Mesendoderm (in vitro differentiated cells): ENCODE measurements at regions not wholly inside any gene's neighbourhood (a gene's known extent, or its start where the extent isn't known, plus 50 kb on each side); places are given as distances from the start of the nearest gene placed in this dataset.
"Not testable (repeated sequence)": the region's sequence is repeated elsewhere in the genome, so short reads cannot be mapped to it uniquely, and the experiment has no call there.

Source experiments
- DNase-seq: peaks from one replicate; pipeline ENCODE4 v3.0.0; 2013
- H2AK5ac ChIP-seq: 2 replicates; pipeline ENCODE4 v1.6.1; 2013; ENCODE audit warnings: low read length, inconsistent platforms
- H2BK120ac ChIP-seq: 2 replicates; pipeline ENCODE4 v1.6.1; 2013; ENCODE audit warnings: low read depth, mild to moderate bottlenecking, low read length, moderate library complexity, mixed read lengths
- H2BK15ac ChIP-seq: replicated peaks from 2 replicates; pipeline ENCODE4 v1.6.1; 2013; ENCODE audit warnings: low read depth, mild to moderate bottlenecking, moderate library complexity
- H2BK5ac ChIP-seq: 2 replicates; pipeline ENCODE4 v1.6.1; 2013; ENCODE audit warnings: low read length, inconsistent platforms
- H3K18ac ChIP-seq: 2 replicates; pipeline ENCODE4 v1.6.1; 2013; ENCODE audit warnings: mild to moderate bottlenecking, low read length, mixed read lengths
- H3K23ac ChIP-seq: one replicate; pipeline ENCODE4 v1.6.1; 2013; ENCODE audit warnings: low read length
- H3K27ac ChIP-seq: 2 replicates; pipeline ENCODE4 v1.5.1; 2013; ENCODE audit warnings: low read depth, mild to moderate bottlenecking, inconsistent platforms, low read length, moderate library complexity
- H3K27me3 ChIP-seq: 2 replicates; pipeline ENCODE4 v1.6.1; 2013; ENCODE audit warnings: low read length, control low read depth, mild to moderate bottlenecking, inconsistent platforms; ENCODE audit not compliant: insufficient read depth, poor library complexity
- H3K36me3 ChIP-seq: 2 replicates; pipeline ENCODE4 v1.6.1; 2013; ENCODE audit warnings: low read length, inconsistent platforms; ENCODE audit not compliant: control insufficient read depth, insufficient read depth
- H3K4ac ChIP-seq: one replicate; pipeline ENCODE4 v1.6.1; 2013; ENCODE audit warnings: low read depth, mild to moderate bottlenecking, low read length, moderate library complexity
- H3K4me1 ChIP-seq: 2 replicates; pipeline ENCODE4 v1.6.1; 2013; ENCODE audit warnings: low read depth, low read length, inconsistent platforms; ENCODE audit not compliant: control insufficient read depth
- H3K4me2 ChIP-seq: 2 replicates; pipeline ENCODE4 v1.6.1; 2013; ENCODE audit warnings: low read length
- H3K4me3 ChIP-seq: 2 replicates; pipeline ENCODE4 v1.5.1; 2013; ENCODE audit warnings: mild to moderate bottlenecking, low read length
- H3K56ac ChIP-seq: one replicate; pipeline ENCODE4 v1.6.1; 2013; ENCODE audit warnings: low read length
- H3K79me1 ChIP-seq: 2 replicates; pipeline ENCODE4 v1.6.1; 2013; ENCODE audit warnings: low read length, inconsistent platforms
- H3K79me2 ChIP-seq: 2 replicates; pipeline ENCODE4 v1.6.1; 2013; ENCODE audit warnings: mild to moderate bottlenecking, low read length; ENCODE audit not compliant: control insufficient read depth, insufficient read depth
- H3K9ac ChIP-seq: 2 replicates; pipeline ENCODE4 v1.6.1; 2013; ENCODE audit warnings: low read length, inconsistent platforms
- H4K5ac ChIP-seq: one replicate; pipeline ENCODE4 v1.6.1; 2013; ENCODE audit warnings: low read length
- H4K8ac ChIP-seq: one replicate; pipeline ENCODE4 v1.6.1; 2013; ENCODE audit warnings: low read depth, mild to moderate bottlenecking, control low read depth, low read length, moderate library complexity
- WGBS: extraction: QIAGEN DNeasy Blood & Tissue Kit; methylation state at CpG from one replicate; pipeline ENCODE4 v1.1.7; 2013; ENCODE audit warnings: low lambda C conversion rate, missing lambda C conversion rate; ENCODE audit not compliant: insufficient coverage; ENCODE audit errors: extremely low coverage; 5-methylcytosine and 5-hydroxymethylcytosine counted together

DNA sequence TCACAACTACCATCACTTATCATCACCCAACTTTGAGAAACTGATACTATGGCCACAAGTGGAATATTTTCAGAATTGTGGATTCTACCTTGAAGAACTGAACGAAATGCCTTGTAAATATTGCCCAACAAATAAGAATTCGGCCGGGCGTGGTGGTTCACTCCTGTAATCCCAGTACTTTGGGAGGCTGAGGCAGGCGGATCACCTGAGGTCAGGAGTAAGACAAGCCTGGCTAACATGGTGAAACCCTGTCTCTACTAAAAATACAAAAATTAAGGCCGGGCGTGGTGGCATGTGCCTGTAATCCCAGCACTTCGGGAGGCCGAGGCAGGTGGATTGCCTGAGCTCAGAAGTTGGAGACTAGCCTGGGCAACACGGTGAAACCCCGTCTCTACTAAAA, 862.7 kb downstream of the ZPLD1 start:
- H2AK5ac ChIP-seq, H3K79me1 ChIP-seq, H3K9ac ChIP-seq, H3K4me1 ChIP-seq, H3K4me3 ChIP-seq, H3K27ac ChIP-seq, H3K23ac ChIP-seq, DNase-seq, H2BK5ac ChIP-seq, H4K5ac ChIP-seq, H3K18ac ChIP-seq, H2BK15ac ChIP-seq, H3K79me2 ChIP-seq, H3K56ac ChIP-seq, H4K8ac ChIP-seq, H3K4ac ChIP-seq, H2BK120ac ChIP-seq, H3K36me3 ChIP-seq, H3K27me3 ChIP-seq, H3K4me2 ChIP-seq: not testable (repeated sequence)
- no CpG with 5 or more reads among the region's 11 CpGs for WGBS

DNA sequence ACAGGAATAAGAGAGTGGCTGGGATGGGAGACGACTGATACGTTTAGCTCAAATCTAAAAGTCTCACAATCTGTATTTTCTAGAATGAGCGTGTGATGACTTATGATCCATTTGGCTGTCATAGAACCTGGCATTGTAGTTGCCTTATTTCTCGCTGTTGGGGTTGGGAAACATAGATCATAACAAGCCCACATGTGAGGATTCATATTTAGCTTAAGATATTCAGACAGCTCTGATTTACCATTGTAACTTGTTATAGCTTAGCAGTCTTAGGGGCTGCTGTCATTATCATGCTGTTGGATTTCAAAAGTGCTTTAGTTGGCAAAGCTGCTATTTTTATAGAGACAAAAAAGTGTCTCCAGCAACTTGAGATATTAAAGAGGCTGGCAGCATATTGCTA, 871.3 kb downstream of the ZPLD1 start:
- no peaks in the 10 kb centered on the region for H3K79me2 ChIP-seq
- no peak overlapping the region for H2AK5ac ChIP-seq
- no CpG with 5 or more reads among the region's 4 CpGs for WGBS
- no peak overlapping the region for H3K27ac ChIP-seq
- no peak overlapping the region for H3K9ac ChIP-seq
- H3K4me2 ChIP-seq = no peak overlapping the region
- no peaks in the 10 kb centered on the region for H3K36me3 ChIP-seq
- H2BK5ac ChIP-seq = no peak overlapping the region
- H3K4me3 ChIP-seq = no peak overlapping the region
- no peaks in the 10 kb centered on the region for H3K27me3 ChIP-seq
- no peak overlapping the region for H2BK120ac ChIP-seq
- H4K8ac ChIP-seq = no peak overlapping the region
- no peak overlapping the region for H3K18ac ChIP-seq
- no peak overlapping the region for H3K23ac ChIP-seq
- no peak for DNase-seq
- no peaks in the 10 kb centered on the region for H3K4me1 ChIP-seq
- H3K56ac ChIP-seq = no peak overlapping the region
- H2BK15ac ChIP-seq = no peak overlapping the region
- H4K5ac ChIP-seq = no peak overlapping the region
- no peak overlapping the region for H3K4ac ChIP-seq
- H3K79me1 ChIP-seq = no peaks in the 10 kb centered on the region

DNA sequence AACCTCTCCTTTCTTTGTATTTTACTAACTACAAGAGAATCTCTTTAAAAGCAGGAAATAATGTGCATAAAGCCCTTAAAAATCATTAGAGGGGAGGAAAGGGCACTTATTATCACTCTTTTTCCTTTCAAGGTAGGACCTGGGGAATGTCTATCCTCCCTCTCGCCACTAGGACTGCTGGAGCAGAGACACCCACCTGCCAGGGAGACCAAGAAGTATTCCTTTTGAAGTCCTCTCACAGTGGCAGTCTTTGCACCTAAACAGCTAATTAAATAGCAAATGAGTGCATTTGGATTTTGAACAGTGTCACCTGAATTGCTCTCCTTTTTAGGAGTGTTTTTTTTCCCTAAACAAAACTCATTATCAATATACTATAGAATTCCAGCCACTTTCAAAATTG, 874.1 kb downstream of the ZPLD1 start:
- DNase-seq = peak; percentile 39
- WGBS = no CpG with 5 or more reads among the region's 1 CpG
- H3K36me3 ChIP-seq = no peaks in the 10 kb centered on the region
- H3K79me1 ChIP-seq = no peaks in the 10 kb centered on the region
- no peak overlapping the region for H3K9ac ChIP-seq
- no peak overlapping the region for H3K23ac ChIP-seq
- H3K79me2 ChIP-seq = no peaks in the 10 kb centered on the region
- no peak overlapping the region for H3K4me2 ChIP-seq
- H3K18ac ChIP-seq = no peak overlapping the region
- H2AK5ac ChIP-seq = no peak overlapping the region
- no peak overlapping the region for H3K56ac ChIP-seq
- no peaks in the 10 kb centered on the region for H3K4me1 ChIP-seq
- H3K27ac ChIP-seq = no peak overlapping the region
- no peak overlapping the region for H4K8ac ChIP-seq
- H2BK15ac ChIP-seq = no peak overlapping the region
- no peaks in the 10 kb centered on the region for H3K27me3 ChIP-seq
- no peak overlapping the region for H3K4me3 ChIP-seq
- no peak overlapping the region for H2BK120ac ChIP-seq
- H4K5ac ChIP-seq = no peak overlapping the region
- H3K4ac ChIP-seq = no peak overlapping the region
- H2BK5ac ChIP-seq = no peak overlapping the region

DNA sequence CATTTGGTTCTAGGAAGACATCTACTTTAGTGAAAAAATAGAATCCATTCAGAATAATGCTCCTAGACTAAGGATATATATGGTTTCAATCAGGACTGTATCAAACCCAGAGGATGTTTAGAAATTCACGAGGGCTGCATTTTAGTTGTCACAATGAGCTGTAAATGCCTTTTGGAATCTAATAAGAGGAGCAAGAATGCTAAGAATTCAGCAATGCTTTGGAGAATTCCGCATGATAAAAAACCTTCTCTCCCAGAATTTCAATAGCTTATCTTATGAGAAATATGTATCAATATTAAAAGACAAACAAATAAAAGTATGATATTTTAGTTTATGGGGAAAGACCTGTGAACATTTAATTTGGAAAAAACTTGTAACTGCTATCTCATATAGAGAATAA, 885.1 kb downstream of the ZPLD1 start:
- H2BK5ac ChIP-seq = no peak overlapping the region
- H3K79me1 ChIP-seq = no peaks in the 10 kb centered on the region
- H3K4me2 ChIP-seq = no peak overlapping the region
- no peak overlapping the region for H4K5ac ChIP-seq
- no peak overlapping the region for H3K4me3 ChIP-seq
- H2AK5ac ChIP-seq = no peak overlapping the region
- no peak overlapping the region for H3K27ac ChIP-seq
- no peak overlapping the region for H3K18ac ChIP-seq
- H3K4ac ChIP-seq = no peak overlapping the region
- H3K79me2 ChIP-seq = no peaks in the 10 kb centered on the region
- no peak overlapping the region for H3K56ac ChIP-seq
- no peak overlapping the region for H2BK15ac ChIP-seq
- H3K4me1 ChIP-seq = no peaks in the 10 kb centered on the region
- no peaks in the 10 kb centered on the region for H3K36me3 ChIP-seq
- peak; percentile 39 for DNase-seq
- H3K23ac ChIP-seq = no peak overlapping the region
- H3K9ac ChIP-seq = no peak overlapping the region
- H2BK120ac ChIP-seq = no peak overlapping the region
- no peak overlapping the region for H4K8ac ChIP-seq
- no CpG with 5 or more reads among the region's 2 CpGs for WGBS
- no peaks in the 10 kb centered on the region for H3K27me3 ChIP-seq

DNA sequence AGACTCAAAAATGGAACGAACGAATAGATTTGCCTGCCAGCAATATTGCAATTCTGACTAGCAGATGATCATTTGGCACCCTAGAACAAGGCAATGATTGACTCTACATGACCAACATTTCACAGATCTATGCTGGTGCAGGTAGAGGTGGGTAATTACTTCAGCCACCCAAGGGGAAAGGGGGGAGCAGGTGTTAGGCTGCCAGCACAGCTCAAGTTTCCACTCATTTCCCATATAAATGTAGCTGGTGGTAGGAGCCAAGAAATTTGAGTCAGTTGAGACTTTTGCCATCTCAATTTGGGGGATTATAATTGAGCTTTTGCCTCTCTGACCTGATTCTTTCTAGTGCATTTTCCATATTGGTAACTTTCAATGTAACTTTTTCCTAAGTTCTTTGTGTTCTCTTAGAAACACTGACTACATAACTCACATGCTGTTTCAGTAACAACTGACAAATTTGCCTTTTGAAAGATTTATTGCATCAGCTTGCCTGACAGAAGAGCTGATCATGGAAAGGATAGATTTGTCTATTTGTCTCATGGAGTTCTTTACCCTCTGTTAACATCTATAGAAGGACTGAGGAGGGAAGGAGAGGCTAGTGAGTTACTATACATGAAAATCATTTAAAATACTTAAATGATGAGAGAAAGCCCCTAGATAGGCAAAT, 902.5 kb downstream of the ZPLD1 start:
- Histone ChIP-seq H2BK5ac (no peak overlapping the region), H4K8ac (no peak overlapping the region), H3K4ac (no peak overlapping the region), H3K4me1 (no peaks in the 10 kb centered on the region), H3K23ac (no peak overlapping the region), H2BK15ac (no peak overlapping the region), H3K18ac (no peak overlapping the region), H2AK5ac (no peak overlapping the region), H3K56ac (no peak overlapping the region), H3K36me3 (no peaks in the 10 kb centered on the region), H3K4me3 (no peak overlapping the region), H2BK120ac (no peak overlapping the region), H3K9ac (no peak overlapping the region), H3K79me1 (no peaks in the 10 kb centered on the region), H3K27ac (no peak overlapping the region), H3K27me3 (no peaks in the 10 kb centered on the region), H4K5ac (no peak overlapping the region), H3K79me2 (no peaks in the 10 kb centered on the region), H3K4me2 (no peak overlapping the region)
- WGBS = no CpG with 5 or more reads among the region's 2 CpGs
- DNase-seq = no peak

DNA sequence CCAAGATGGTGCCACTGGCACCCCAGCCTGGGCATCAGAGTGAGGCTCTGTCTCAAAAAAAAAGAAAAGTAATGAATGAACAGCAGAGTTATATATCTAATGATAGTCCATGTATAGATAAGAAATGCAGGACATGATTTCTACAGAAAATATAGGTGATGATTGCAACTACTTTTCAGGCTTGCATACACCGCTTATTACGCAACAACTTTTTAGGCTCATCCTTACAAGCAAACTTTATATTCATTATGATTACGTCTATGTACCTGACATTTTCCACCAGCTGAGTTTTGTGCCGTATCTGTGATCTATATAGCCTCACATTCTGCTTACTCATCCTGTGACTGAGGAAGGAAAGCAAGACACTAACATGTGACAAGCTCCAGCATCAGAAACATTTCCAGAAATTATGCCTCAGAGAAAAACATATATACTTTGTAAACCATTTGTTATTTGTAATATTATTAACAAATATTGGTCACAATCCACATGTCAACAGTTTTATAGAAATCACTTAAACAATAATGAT, 906.3 kb downstream of the ZPLD1 start:
- no peak overlapping the region for H3K4me3 ChIP-seq
- no peaks in the 10 kb centered on the region for H3K27me3 ChIP-seq
- H3K27ac ChIP-seq = no peak overlapping the region
- WGBS = no CpG with 5 or more reads among the region's 4 CpGs
- H3K36me3 ChIP-seq = no peaks in the 10 kb centered on the region
- no peak overlapping the region for H4K8ac ChIP-seq
- no peaks in the 10 kb centered on the region for H3K79me1 ChIP-seq
- DNase-seq = no peak
- H3K9ac ChIP-seq = no peak overlapping the region
- H2BK15ac ChIP-seq = no peak overlapping the region
- H4K5ac ChIP-seq = no peak overlapping the region
- H3K56ac ChIP-seq = no peak overlapping the region
- H3K79me2 ChIP-seq = no peaks in the 10 kb centered on the region
- no peak overlapping the region for H3K4ac ChIP-seq
- H3K4me1 ChIP-seq = no peaks in the 10 kb centered on the region
- no peak overlapping the region for H2BK5ac ChIP-seq
- no peak overlapping the region for H3K18ac ChIP-seq
- H3K4me2 ChIP-seq = no peak overlapping the region
- no peak overlapping the region for H2AK5ac ChIP-seq
- H3K23ac ChIP-seq = no peak overlapping the region
- no peak overlapping the region for H2BK120ac ChIP-seq
